Stimulated activated CD4-positive, alpha-beta T cell treated with anti-CD3 and anti-CD28 coated beads, Interleukin-15, amount 100 ng/mL, for 1 hour (primary cell): ENCODE measurements at regions not wholly inside any gene's neighbourhood (a gene's known extent, or its start where the extent isn't known, plus 50 kb on each side); places are given as distances from the start of the nearest gene placed in this dataset.
"Not testable (repeated sequence)": the region's sequence is repeated elsewhere in the genome, so short reads cannot be mapped to it uniquely, and the experiment has no call there.

Experiments used
- DNase-seq, 2 donors: peaks; one replicate each; pipeline ENCODE4 v3.0.0-alpha.2; 2020; ENCODE audit warnings: low read depth in 1 of 2, low spot score in 1 of 2

DNA sequence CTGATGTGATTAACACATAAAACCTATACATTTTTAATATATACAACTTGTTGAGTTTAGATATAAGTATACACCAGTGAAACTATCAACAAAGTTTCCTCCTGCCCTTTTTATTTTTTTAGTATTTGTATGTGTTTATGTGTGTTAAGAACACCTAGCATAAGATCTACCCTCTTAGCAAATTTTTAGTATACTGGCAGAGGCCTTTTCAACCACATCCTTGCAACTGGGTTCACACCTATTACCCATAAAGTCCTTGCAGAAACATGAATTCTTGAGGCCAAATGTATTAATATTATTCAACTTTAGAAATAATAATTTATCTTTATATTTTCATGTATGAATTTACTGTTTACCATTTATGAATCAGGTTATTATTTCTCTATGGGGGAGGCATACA lies 119.7 kb upstream of the CRIM1 start:
- no peak for DNase-seq

- DNase-seq = no peak
Measured at GRCh38 chr2:36235426-36235825, 120.2 kb upstream of the CRIM1 start.

DNA sequence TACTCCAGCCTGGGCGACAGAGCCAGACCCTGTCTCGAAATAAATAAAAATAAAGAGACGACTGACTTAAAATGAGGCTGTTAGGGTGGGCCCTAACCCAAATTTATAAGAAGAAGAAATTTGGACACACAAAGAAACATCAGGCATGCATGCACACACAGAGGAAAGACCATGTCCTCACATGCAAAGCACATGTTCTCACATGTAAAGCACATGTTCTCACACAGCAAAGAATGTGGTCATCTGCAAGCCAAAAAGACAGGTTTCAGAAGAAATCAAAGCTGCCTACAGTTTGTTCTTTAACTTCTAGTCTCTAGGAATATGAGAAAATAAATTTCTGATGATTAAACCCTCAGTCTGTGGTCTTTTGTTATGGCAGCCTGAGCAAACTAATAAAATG lies 132.3 kb upstream of the CRIM1 start:
- DNase-seq = no peak

GRCh38 chr2:36222485-36222884 lies 133.1 kb upstream of the CRIM1 start:
- DNase-seq = no peak

GRCh38 chr2:36214691-36215090 lies 140.9 kb upstream of the CRIM1 start:
- DNase-seq = no peak

DNA sequence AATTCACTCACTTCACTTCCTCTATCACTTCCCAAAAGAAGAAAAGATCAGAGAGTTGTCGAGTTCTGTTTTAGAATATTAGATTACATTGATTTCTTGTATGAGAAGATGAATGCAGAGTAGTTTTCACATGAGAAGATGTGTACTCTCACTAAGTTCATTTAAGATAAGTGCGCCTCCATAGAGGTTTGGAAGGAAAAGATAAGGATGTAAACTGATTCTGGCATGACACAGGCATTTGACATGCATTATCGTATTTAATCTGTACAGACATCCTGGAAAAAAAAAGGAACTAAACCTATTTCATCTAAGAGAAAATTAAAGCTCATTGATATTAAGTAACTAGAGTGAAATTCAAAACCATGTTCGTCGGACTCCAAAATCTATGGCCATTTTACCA lies 152.2 kb upstream of the CRIM1 start:
- DNase-seq = no peak

DNA sequence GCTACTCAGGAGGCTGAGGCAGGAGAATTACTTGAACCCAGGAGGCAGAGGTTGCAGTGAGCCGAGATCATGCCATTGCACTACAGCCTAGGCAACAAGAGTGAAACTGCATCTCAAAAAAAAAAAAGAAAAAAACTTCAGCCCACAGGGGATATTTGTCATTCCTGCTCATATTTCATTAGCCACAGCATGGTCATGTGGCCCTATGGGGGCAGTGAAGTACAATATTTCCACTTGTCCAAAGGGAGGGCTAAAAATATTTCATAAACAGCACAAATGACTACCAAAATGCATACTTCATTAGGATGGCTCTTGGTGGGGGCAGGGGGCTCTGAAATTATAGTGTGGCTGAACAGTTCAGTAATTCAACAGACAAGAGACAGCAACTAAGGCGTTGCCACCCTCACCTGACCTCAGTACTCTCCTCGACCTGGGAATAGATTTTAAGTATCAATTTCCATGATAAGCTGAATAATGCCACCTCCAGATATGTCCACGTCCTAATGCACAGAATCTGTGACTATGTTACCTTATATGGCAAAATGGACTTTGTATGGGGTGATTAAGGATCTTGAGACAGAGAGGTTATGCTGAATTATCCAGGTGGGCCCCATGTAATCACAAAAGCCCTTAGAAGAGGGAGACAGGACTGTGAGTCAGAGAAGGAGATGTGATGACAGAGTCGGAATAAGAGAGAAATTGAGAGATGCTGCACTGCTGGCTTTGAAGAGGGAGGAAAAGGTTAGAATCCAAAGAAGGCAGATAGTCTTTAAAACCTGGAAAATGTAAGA lies 158.2 kb upstream of the CRIM1 start:
- DNase-seq = no peak

- DNase-seq = no peak
Measured at GRCh38 chr2:36193680-36194079, 161.9 kb upstream of the CRIM1 start.

DNA sequence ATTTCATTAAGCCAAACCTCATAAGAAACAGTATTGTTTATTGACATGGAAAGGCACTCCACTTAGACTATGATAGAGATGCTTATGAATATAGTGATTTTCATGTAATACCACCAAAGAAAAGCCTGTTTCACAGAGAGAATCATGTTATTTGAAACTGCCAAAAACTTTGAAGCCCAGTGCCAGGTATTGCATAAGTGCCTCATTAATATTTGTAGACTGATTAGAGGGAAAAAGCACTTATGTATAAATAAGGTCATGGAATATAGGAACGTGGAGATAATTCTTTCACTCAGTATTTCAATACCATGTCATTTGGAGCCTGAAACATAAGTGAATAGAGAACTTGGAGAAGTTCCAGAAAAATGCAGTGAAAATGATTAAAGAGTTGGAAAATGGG lies 162.6 kb upstream of the CRIM1 start:
- no peak for DNase-seq

- no peak for DNase-seq
Measured at GRCh38 chr2:36190097-36190496, 165.5 kb upstream of the CRIM1 start.

GRCh38 chr2:36185624-36186023 lies 170.0 kb upstream of the CRIM1 start:
- DNase-seq = no peak

DNA sequence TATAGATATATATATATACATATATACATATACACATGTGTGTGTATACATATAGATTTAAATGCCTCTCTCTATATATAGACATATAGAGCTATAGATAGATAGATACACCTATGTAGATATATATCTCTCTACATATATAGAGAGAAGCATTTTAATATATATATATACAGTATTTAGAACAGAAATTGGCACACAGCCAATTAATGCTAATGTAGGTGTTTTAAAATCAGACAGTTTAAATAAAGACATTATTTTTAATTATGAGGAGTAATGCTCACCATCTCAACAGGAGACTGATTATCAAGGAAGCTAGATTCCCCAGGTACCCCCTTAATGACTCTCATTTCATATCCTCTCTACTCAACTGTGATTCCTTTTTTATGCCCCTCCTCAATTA lies 170.7 kb upstream of the CRIM1 start:
- DNase-seq = no peak

GRCh38 chr2:36180789-36181482 lies 174.6 kb upstream of the CRIM1 start:
- DNase-seq = not testable (repeated sequence)

DNA sequence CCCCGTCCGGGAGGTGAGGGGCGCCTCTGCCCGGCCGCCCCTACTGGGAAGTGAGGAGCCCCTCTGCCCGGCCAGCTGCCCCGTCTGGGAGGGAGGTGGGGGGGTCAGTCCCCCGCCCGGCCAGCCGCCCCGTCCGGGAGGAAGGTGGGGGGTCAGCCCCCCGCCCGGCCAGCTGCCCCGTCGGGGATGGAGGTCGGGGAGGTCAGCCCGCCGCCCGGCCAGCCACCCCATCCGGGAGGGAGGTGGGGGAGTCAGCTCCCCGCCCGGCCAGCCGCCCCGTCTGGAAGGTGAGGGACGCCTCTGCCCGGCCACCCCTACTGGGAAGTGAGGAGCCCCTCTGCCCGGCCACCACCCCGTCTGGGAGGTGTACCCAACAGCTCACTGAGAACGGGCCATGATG lies 175.3 kb upstream of the CRIM1 start:
- not testable (repeated sequence) for DNase-seq

DNA sequence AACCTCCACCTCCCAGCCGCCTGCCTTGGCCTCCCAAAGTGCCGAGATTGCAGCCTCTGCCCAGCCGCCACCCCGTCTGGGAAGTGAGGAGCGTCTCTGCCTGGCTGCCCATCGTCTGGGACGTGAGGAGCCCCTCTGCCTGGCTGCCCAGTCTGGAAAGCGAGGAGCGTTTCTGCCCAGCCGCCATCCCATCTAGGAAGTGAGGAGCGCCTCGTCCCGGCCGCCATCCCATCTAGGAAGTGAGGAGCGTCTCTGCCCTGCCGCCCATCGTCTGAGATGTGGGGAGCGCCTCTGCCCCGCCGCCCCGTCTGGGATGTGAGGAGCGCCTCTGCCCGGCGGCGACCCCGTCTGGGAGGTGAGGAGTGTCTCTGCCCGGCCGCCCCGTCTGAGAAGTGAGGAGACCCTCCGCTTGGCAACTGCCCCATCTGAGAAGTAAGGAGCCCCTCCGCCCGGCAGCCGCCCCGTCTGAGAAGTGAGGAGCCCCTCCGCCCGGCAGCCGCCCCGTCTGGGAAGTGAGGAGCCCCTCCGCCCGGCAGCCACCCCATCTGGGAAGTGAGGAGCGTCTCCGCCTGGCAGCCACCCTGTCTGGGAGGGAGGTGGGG lies 175.8 kb upstream of the CRIM1 start:
- DNase-seq = not testable (repeated sequence)

GRCh38 chr2:36178384-36178783 lies 177.2 kb upstream of the CRIM1 start:
- DNase-seq = no peak

- DNase-seq = no peak
Measured at GRCh38 chr2:36177282-36177681, 178.3 kb upstream of the CRIM1 start.

- no peak for DNase-seq
Measured at GRCh38 chr2:36174920-36175319, 180.7 kb upstream of the CRIM1 start.

DNA sequence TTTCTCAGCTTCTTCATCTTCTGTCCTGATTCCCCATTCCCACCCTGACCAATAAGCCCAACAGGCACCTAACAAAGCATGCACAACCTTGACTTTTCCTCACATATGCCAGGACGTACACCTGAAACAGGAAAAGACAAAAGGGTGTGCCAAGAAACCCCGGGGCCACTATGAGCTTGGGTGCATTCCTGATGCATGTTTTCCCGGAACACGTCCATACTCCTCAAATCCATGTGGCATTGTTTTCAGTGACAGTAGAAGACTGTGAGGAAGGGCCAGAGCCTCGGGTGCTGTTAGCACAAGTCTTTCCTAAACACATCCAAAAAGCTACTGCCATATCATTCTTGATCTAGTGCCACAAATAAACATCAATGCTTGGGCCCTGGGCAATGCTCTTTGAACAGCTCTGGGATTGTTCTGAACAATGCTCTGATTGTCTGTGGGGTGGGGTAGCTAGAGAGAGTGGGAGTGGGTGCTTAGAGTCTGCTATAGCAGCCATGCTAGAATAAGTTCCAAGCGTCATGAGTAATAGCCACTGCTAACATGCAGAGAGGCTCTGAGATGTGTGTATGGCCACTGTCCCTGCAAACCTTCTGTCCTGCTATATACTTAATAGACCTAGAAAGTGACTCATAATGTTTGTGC lies 181.7 kb upstream of the CRIM1 start:
- DNase-seq = no peak

- no peak for DNase-seq
Measured at GRCh38 chr2:36172824-36173223, 182.8 kb upstream of the CRIM1 start.

DNA sequence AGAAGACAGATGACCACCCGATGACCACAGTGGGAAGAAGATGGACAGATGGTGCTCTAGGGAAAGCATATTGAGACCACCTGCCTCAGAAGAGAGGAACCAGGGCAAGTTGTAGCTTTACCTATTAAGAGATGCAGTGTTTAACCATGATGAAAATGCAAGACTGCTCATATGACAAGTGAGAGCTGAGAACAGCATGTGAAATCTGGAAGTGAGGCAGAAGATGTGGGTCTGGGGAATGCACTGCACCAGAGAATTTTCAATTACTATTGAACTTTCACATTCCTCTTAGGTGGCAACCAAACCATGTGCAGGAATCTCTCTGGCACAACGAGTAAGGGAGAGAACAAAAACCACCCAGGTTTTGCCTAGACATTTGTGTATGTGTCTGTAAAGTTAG lies 184.8 kb upstream of the CRIM1 start:
- no peak for DNase-seq

GRCh38 chr2:36169843-36170242 lies 185.7 kb upstream of the CRIM1 start:
- DNase-seq = no peak
